Islet precursor cell (in vitro differentiated cells): ENCODE measurements at regions not wholly inside any gene's neighbourhood (a gene's known extent, or its start where the extent isn't known, plus 50 kb on each side); places are given as distances from the start of the nearest gene placed in this dataset.
A peak's percentile ranks its signal among the peaks of the same experiment; 100 is the strongest.
"Not testable (repeated sequence)": the region's sequence is repeated elsewhere in the genome, so short reads cannot be mapped to it uniquely, and the experiment has no call there.

Experiments used
- DNase-seq: peaks from one replicate; pipeline ENCODE4 v3.0.0-alpha.2; 2018

- DNase-seq: no peak
Observed at GRCh38 chrX:101823236-101823635, 108.6 kb downstream of the ZMAT1 start.

- not testable (repeated sequence) for DNase-seq
Observed at GRCh38 chrX:101817739-101818138, 114.1 kb downstream of the ZMAT1 start.

- no peak for DNase-seq
Observed at GRCh38 chrX:101813200-101813599, 118.6 kb downstream of the ZMAT1 start.

- no peak for DNase-seq
Observed at GRCh38 chrX:101803451-101803850, 128.4 kb downstream of the ZMAT1 start.

- DNase-seq: peak; percentile 90
Observed at GRCh38 chrX:101799387-101799786, 132.4 kb downstream of the ZMAT1 start.

- no peak for DNase-seq
Observed at GRCh38 chrX:101787934-101788333, 128.3 kb upstream of the ARMCX2 start.

GRCh38 chrX:101785142-101785541, 125.5 kb upstream of the ARMCX2 start:
- DNase-seq: no peak

GRCh38 chrX:101780421-101780820, 120.8 kb upstream of the ARMCX2 start:
- DNase-seq: not testable (repeated sequence)

GRCh38 chrX:101774340-101774739, 114.7 kb upstream of the ARMCX2 start:
- DNase-seq: no peak

- DNase-seq: peak; percentile 55
Observed at GRCh38 chrX:101764538-101764937, 104.9 kb upstream of the ARMCX2 start.

- DNase-seq: peak; percentile 91
Observed at GRCh38 chrX:101759000-101759399, 99.3 kb upstream of the ARMCX2 start.

- no peak for DNase-seq
Observed at GRCh38 chrX:101750744-101751143, 91.1 kb upstream of the ARMCX2 start.

- no peak for DNase-seq
Observed at GRCh38 chrX:101749436-101749835, 89.8 kb upstream of the ARMCX2 start.

GRCh38 chrX:101745046-101745445, 85.4 kb upstream of the ARMCX2 start:
- DNase-seq: no peak

- no peak for DNase-seq
Observed at GRCh38 chrX:101744085-101744484, 84.4 kb upstream of the ARMCX2 start.

- DNase-seq: no peak
Observed at GRCh38 chrX:101740642-101741041, 81.0 kb upstream of the ARMCX2 start.

GRCh38 chrX:101738867-101739266, 79.2 kb upstream of the ARMCX2 start:
- not testable (repeated sequence) for DNase-seq

- DNase-seq: not testable (repeated sequence)
Observed at GRCh38 chrX:101738411-101738810, 78.8 kb upstream of the ARMCX2 start.

GRCh38 chrX:101736651-101737050, 77.0 kb upstream of the ARMCX2 start:
- DNase-seq: no peak

- DNase-seq: no peak
Observed at GRCh38 chrX:101732870-101733269, 73.2 kb upstream of the ARMCX2 start.

GRCh38 chrX:101729986-101730385, 70.3 kb upstream of the ARMCX2 start:
- DNase-seq: no peak
